Globus pallidus (tissue), 1 donor: ENCODE measurements at regions not wholly inside any gene's neighbourhood (a gene's known extent, or its start where the extent isn't known, plus 50 kb on each side); places are given as distances from the start of the nearest gene placed in this dataset.

Experiments used
- DNase-seq: peaks from one replicate; pipeline ENCODE4 v3.0.0-alpha.2; 2015; ENCODE audit warnings: low spot score

DNA sequence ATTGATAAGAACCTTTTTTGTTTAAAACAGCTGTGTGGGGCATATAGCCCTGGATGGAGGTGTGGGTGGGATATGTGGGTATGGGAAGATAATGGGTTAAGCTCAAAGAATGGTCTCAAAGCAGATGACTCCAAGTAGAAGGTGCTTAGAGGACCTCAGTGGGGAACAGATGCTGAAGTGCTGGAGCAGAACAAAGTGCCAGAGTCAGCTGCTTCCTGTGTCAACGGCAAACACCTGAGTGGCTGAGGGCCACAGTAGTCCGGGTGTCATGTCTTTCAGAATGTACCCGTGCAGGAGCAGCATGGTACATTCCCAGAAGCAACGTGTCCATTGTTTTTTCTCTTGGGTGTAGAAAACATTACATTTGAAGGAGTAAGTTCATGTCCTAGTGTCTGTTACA, 210.6 kb downstream of the CCNG2 start:
- DNase-seq, result no peak

DNA sequence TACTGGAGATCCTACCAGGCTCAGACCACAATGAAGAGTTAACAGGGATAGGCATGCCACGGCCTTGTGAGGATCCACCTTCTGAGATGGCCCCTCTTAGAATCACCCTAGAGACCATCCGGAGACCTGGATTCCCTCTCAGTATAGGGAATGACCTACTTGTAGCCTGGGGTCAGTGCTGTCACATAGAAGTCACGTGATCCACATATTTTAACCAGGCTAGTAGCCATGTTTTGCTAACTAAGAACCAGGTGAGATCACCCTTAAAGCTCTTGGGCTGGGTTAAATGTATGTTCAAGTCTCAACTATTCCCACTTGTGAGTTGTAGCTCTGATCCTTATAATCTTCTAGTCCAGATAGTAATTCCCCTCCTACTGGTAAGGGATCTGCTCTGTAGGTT, 215.4 kb downstream of the CCNG2 start:
- no peak for DNase-seq

DNA sequence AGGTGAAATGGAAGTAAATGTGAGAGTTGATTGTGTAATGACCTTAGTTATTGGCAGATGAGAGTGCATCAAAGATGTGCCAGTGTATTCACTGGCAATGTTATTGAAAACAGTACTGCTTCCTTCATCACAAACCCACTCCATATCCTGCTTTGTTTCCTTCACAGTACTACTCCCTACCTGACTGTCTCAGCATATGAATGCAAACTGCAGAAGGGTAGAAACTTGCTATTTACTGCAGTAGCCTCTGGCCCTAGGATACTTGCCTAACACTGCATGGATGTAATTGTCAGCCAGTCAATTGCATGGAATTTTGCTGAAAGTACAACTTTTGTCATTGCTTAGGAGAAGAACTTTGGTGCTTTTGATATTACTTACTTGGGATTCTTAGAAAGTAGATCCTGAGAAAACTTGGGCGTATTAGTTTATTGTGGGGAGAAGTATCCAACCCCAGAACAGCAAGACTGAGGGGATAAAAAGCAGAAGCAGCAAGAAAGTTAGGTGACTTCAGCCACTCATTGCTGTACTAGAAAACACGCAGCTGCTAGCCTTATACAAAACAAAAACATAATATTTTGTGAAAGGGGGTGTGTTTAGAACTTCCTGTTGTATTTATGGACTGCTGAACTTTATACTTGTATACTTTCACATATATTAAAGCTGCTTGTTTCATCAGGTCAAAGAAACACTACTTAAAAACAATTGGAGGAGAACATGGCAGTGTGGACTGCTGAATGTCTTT, 219.0 kb downstream of the CCNG2 start:
- DNase-seq, result no peak

DNA sequence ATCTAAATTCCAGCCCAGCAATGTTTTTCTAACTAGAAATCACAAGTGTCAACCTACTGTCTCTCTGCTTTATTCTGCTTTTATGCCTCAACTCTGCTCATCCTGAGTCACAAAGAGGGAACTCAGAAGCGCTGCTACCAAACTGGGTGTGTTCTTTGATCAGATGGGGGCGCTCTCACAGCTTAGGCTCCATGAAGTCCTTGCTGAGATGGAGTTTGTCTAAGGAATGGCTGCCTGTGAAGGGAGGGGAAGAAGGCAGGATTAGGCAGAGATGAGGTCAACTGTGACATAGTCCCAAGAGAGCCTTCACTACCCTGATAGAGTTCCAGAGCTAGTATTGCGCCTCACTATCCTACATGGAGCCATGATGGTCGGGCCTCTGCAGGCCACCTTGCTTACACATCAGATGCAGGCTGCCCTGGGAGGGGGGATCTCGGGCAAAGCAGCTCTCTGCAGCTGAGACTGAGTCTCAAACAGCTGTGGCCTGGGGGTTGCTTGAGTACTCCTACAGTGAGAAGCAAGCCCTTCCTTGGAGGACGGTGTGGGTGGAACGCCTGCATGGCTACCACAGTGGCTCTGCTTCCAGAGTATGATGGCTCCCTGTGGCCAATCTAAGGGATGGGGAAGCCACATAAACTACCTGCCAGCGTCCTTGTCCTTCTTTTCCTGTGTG, 219.9 kb downstream of the CCNG2 start:
- no peak for DNase-seq

DNA sequence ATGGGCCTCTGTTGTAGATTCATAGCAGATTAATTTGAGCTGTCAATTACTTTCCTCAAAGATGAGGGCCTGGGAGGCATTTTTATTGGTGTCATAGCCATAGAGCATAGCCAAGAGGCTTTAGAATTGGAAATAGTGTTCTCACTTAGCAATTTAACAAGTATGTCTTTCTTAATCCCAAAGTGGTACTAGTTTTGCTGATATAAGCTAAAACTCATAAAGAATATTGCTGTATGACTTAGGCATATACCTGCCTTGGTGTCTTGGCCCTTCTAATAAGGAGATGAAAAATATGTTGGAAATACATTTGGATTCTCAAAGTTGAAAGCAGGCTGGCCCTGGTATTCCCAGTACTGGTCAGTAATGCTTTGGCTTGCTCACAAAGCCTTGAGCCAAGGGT, 221.5 kb upstream of the CXCL13 start:
- no peak for DNase-seq

DNA sequence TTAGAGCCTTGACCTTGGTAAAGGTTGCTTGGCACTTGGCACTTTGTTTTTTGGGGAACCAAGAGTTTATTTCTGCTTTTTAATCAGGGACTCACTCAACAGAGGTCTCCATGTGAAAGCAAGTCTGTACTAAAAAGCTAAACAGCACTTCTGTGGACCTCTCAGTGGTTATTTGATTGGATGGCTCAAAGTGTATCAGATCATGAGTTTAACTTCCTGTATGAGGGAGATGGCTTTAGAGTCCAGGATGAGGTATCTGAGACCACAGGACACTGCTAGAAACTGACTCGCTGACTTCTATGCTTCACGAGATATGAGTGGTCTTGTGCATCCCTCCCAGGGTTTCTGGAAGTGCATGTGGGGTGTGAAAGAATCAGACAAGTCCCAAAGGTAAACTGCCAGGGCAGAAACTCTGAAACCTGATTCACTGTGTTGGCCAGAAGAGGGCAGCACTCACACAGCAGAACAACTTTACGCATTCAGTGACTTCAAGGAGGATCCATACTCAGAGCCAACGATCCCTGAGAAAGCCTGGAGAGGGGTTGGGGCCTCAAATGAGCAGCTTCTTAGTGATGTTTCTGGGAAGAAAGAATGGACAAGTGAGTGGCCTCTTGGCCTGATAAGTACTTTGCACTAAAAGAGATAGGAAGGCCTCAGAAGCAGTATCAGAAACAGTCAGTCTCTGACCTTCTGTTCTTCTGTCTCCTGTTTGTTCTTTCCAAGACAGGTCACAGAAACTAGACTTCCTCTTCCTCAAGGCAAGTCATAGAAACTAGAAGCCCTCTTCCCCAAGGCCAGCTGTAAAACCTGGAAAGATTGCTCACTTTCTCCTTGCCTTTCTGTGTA, 220.3 kb upstream of the CXCL13 start:
- DNase-seq, result peak; percentile 55

DNA sequence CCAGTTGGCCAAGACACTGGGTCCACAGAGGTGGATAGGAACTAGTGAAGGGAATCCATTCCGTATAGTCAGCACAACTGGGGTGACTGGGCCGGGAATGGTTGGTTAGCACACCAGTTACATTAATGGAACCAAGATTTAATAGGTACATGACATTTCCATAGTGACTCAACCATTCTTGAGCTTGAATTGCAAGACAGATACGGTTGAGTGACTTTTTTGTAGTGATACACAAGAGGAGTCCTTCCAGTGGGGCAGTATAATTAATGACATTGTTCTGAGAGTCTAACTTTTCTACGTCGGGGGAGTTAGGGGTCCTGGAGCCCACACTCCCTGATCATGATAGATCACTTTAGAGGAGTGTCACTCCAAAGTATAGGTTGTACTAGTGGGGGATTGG, 211.6 kb upstream of the CXCL13 start:
- DNase-seq, result no peak

DNA sequence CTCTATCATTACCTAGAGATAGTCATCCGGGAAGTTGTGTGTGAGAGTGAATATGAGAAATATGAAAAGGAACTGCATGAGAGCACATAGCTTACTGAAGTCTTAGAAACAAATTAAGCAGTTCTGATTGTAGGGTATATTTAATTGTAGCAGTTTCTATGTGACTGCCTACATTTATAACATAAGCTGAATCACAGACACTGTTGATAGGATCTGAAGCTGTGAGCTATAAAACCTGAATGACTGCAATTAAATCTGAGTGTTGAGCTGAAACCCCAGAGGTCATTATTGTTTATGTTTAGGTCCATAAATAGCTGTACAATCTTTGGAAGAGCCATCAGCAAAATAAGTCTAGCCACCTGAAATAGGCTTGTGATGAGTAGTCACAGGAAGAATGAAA, 210.1 kb upstream of the CXCL13 start:
- no peak for DNase-seq

DNA sequence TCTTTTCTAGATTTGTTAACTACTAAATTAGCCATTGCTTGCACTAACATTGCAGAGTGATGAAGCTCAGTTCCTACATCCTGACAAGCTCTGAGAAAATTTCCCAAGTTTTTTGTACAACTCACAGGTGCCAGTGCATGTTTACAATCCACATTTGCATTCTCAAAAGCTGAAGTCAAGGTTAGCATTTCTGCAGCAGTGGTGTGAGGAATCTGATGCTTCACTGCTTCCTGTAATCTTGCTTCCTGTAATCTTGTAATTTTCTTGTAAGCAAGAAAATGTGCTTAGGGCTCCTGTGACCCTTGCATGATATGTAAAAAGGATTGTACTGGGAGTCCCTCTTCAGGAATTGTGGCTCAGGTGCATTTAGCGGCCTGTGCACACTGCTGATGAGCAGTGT, 207.4 kb upstream of the CXCL13 start:
- DNase-seq, result no peak

DNA sequence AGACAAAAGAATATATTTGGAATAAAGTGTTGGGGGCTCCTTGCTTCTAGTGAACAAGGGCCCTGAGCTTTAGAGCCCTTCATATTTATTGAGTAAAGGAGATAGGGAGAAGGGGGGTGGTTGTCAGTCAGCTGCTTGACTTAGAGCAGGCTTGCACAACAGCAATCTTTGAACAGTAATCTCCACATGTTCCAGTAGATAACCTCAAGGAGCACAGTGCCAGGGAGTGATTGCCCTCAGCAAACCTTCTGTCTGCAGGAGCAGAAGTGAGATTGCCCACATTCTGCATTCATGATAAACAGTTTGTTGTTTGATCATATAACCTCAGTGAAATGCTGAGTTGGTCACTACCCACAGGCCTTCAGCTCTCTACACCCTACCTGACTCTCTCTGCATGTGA, 205.8 kb upstream of the CXCL13 start:
- DNase-seq, result no peak

DNA sequence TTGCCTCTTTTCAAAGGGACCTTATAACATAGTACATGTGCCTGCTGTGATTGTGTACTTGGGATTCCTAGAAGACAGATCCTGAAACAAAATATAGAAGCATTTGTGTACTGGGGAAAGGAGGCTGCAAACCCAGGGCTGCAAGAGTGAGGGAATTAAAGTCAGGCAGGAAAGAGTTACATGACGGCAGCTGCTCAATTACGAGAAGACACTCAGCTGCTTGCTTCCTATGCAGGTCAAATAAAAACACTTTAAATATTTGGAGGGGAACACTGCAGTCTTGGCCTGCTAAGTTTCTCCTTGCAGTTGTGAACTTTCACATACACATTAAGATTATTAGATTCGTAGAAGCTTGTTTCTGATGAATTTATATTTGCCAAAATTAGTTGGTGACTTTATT, 191.9 kb upstream of the CXCL13 start:
- no peak for DNase-seq

DNA sequence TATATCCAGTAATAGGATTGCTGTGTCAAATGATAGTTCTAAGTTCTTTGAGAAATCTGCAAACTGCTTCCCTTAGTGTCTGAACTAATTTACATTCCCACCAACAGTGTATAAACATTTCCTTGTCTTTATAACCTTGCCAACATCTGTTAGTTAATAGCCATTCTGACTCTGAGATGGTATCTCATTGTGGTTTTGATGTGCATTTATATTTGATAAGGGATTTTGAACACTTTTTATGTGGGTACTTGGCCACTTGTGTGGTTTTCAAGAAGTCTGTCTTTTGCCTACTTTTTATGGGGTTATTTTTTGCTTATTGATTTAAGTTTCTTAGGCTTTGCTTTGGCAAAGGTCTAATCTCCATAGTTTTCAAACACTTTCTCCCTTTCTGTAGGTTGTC, 189.9 kb upstream of the CXCL13 start:
- no peak for DNase-seq

DNA sequence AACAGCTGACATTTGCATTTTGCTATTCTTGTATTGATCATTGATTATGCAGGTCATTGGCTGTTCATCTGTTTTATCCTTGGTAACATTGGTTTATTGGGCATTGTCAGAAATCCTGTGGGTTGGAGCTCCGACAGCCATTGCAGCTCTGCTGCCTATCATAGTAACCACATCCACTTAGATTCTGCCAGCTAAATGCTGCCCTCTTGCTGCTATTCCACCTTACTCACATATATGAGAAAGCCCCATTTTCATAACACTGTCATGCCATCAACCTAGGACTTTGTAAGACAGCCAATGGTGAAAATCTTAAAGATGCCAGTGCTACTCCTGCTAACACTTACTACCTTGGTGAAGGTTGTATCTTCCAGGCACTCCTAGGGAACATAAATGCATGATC, 187.3 kb upstream of the CXCL13 start:
- peak; percentile 5 for DNase-seq

DNA sequence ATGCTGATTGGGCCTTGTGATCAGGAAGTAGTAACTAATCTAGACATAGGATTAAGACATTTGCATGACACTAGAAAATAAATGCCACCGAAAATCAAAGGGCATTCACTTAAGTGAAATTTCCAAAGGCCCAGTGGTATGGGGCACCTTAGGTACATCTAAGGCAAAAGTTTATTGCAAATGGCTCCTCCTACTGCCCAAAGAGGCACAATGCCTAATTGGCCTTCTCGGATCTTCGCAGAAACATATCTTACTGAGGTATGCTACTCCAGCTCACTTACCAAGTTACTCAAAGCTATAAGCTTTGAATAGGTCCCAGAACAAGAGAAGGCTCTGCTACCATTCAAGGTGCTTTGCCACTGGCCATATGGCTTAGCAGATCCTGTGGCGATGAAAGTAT, 174.8 kb upstream of the CXCL13 start:
- DNase-seq, result no peak

DNA sequence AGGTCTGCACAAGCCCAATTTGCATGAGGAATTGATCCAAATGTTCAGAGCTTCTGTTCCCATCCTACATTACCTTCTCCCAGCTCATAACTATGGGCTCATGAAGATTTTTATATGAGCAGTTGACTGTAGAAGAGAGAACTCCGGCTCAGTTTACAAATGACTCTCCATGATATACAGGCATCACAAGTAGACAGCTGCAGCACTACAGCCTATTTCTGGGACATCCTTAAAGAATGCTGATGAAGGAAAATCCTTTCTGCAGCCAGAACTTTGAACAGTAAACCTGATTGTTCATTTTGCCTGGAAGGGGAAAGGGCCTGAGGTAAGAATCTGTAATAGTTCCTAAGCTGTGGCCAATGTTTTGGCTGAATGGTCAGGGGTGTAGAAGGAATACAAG, 174.1 kb upstream of the CXCL13 start:
- DNase-seq, result no peak

DNA sequence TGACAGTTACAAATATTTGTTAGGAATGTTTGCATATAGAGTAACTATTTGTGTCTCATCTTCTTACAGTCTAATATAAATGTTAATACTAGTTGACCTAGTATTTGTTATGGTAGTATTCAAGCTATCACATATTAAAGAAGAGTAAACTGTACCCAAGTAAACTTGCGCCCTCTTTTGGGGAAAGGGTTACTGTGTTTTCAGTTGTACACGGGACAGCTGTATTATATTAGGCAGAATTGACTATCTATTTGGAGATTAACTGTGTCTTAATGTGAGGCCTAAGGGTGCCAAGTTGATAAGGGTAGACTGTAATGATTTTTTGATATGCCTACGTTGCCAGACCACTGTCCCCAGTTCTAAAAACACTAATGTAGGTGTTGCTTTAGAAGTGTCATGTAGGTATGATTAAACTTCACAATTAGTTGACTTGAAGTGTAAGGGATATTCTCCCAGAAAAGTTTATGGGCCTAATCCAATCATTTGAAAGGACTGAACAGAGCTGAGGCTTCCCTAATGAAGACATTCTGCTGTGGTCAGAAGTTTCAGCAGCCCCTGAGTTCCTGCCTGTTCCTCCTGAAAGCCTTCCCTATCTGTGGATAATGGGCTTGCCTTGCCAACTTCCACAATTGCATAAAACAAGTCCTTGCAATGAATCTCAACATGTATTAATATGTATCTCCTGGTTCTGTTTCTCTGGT, 172.8 kb upstream of the CXCL13 start:
- DNase-seq, result no peak

DNA sequence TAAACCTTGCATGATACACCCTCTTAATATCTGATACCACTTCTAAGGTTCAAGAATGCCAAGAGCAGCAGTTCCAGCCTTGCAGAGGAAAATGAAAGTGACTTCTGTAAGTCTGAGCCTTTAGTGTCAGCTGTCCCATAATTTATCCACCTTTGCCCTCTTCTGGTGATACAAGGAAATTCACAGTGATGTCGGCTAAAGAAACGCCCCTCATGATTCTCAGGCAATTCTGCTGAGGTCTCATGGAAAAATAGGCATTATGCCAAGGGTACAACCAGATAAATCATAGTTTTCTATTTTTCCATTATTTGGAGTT, 172.2 kb upstream of the CXCL13 start:
- peak; percentile 59 for DNase-seq

DNA sequence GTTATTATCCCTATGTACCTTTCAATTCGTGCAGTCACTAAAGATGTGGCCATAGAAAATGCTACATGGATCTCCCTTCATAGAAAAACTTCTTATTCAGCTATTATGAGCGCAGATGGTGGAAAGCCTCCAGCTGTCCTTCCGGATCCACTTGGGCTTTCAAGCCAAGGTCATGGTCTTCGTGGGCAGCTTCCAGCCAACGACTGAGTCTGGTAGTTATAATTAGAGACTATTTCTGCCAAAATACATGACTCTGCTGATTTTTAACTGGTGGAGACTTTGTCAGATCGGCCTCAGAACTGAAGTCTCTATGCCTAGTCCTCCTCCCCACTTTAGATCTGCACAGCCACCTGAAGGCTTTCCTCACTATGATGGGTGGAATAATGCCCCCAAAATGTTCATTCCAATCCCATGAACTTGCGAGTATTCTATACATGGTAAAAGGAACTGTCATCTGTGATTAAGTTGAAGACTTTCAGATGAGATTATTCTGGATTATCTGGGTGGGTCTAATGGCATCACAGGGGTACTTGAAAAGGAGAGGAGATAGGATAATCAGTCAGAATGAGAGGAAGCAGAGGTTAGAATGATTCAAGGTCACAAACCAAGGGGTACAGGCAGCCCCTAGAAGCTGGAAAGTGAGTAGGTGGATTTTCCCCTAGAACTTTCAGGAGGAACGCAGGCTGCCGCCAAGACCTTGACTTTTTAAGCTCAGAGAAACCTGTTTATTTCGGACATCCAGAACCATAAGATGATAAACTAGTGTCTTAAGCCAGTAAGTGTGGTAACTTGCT, 171.1 kb upstream of the CXCL13 start:
- no peak for DNase-seq

DNA sequence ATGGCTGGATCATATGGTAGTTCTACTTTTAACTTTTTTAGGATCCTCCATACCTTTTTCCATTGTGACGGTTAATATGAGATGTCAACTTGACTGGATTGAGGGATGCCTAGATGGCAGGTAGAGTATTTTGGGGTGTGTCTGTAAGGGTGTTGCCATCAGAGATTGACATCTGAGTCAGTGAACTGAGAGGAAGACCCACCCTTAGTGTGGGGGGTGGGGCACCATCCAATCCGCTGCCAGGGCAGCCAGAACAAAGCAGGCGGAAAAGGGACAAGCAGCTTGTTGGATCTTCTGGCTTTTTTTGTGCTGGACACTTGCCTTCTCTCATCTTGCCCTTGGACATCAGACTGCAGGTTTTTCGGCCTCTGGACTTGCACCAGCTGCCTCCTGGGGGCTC, 168.5 kb upstream of the CXCL13 start:
- DNase-seq, result no peak

DNA sequence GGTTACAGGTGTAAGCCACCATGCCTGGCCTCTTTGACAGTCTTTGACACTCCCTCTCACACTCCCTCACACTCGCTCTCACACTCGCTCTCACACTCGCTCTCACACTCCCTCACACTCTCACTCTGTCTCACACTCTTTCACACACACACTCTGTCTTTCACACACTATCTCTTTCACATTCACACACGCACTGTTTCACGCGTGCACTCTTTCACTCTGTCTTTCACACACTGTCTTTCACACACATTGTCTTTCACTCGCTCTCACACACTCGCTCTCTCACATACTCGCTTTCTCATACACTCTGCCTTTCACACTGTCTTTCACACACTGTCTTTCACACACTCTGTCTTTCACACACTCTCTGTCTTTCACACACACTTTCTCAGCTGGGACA, 167.1 kb upstream of the CXCL13 start:
- no peak for DNase-seq

DNA sequence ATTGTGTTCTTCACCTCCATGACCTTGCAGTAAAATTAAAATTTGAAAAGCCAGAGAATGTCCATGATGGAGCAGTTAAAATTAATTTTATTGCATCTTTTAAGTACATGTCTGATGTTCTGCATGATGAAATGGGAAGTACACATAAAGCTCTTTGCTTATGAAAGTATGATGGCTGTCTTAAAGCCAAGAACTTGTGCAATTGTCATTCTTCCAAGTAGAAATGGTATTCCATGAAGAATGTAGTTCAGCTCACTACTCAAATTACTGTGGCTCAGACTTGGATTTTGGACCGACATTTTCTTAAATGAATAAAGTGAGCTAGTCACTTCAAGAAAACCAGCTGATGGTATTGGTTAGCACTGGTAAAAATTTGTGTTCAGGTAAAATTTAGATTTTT, 161.7 kb upstream of the CXCL13 start:
- DNase-seq, result no peak

DNA sequence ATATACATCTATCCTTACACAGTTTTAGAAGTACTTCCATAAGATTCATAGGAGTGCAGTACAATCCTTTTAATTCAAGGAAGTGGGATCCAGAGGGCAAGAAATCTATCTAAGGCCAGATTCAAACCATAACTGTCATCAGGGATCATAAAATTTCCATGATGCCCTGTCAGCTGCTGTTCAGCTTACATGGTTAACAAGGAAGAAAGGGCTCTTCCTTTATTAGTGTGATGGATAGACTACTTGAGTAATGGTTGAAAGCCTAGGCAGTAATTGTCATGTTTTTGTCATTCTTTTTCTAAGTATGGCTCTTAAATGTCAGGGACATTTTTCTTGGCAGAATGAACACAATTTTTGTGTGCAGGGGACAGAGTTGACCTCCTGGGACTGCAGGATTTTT, 159.8 kb upstream of the CXCL13 start:
- no peak for DNase-seq
